HCEC 1CT (cell line): ENCODE measurements at regions not wholly inside any gene's neighbourhood (a gene's known extent, or its start where the extent isn't known, plus 50 kb on each side); places are given as distances from the start of the nearest gene placed in this dataset.
A peak's percentile ranks its signal among the peaks of the same experiment; 100 is the strongest.
"Not testable (repeated sequence)": the region's sequence is repeated elsewhere in the genome, so short reads cannot be mapped to it uniquely, and the experiment has no call there.

ENCODE experiments used
- DNase-seq: peaks from one replicate; pipeline ENCODE4 v3.0.0-alpha.2; 2017

GRCh38 chrY:18599606-18600005, 53.1 kb downstream of the HSFY1 start:
- not testable (repeated sequence) for DNase-seq

GRCh38 chrY:18601287-18601686, 54.8 kb downstream of the HSFY1 start:
- not testable (repeated sequence) for DNase-seq

- not testable (repeated sequence) for DNase-seq
Measured at GRCh38 chrY:18606251-18606650, 59.7 kb downstream of the HSFY1 start.

- not testable (repeated sequence) for DNase-seq
Measured at GRCh38 chrY:18608205-18608604, 61.7 kb downstream of the HSFY1 start.

- DNase-seq: not testable (repeated sequence)
Measured at GRCh38 chrY:18615809-18616208, 69.3 kb downstream of the HSFY1 start.

- not testable (repeated sequence) for DNase-seq
Measured at GRCh38 chrY:18629805-18630516, 83.4 kb downstream of the HSFY1 start.

GRCh38 chrY:18630571-18630970, 84.1 kb downstream of the HSFY1 start:
- not testable (repeated sequence) for DNase-seq

- DNase-seq: not testable (repeated sequence)
Measured at GRCh38 chrY:18631610-18632009, 85.1 kb downstream of the HSFY1 start.

GRCh38 chrY:18650746-18651145, 104.2 kb downstream of the HSFY1 start:
- no peak for DNase-seq

GRCh38 chrY:18664559-18664958, 109.0 kb downstream of the HSFY2 start:
- no peak for DNase-seq

- DNase-seq: peak; percentile 1
Measured at GRCh38 chrY:18669790-18670189, 103.7 kb downstream of the HSFY2 start.

- no peak for DNase-seq
Measured at GRCh38 chrY:18671970-18672369, 101.6 kb downstream of the HSFY2 start.

GRCh38 chrY:18686027-18686426, 87.5 kb downstream of the HSFY2 start:
- DNase-seq: not testable (repeated sequence)

GRCh38 chrY:18688362-18688761, 85.2 kb downstream of the HSFY2 start:
- not testable (repeated sequence) for DNase-seq

- not testable (repeated sequence) for DNase-seq
Measured at GRCh38 chrY:18689420-18689819, 84.1 kb downstream of the HSFY2 start.

GRCh38 chrY:18689890-18690593, 83.5 kb downstream of the HSFY2 start:
- DNase-seq: not testable (repeated sequence)

- DNase-seq: not testable (repeated sequence)
Measured at GRCh38 chrY:18696788-18697187, 76.7 kb downstream of the HSFY2 start.

GRCh38 chrY:18704198-18704597, 69.3 kb downstream of the HSFY2 start:
- not testable (repeated sequence) for DNase-seq

GRCh38 chrY:18711785-18712184, 61.8 kb downstream of the HSFY2 start:
- DNase-seq: not testable (repeated sequence)

- DNase-seq: not testable (repeated sequence)
Measured at GRCh38 chrY:18713760-18714159, 59.8 kb downstream of the HSFY2 start.

GRCh38 chrY:18718714-18719113, 54.8 kb downstream of the HSFY2 start:
- DNase-seq: not testable (repeated sequence)

GRCh38 chrY:18720395-18720794, 53.1 kb downstream of the HSFY2 start:
- not testable (repeated sequence) for DNase-seq
